GM19239 (cell line): ENCODE measurements at regions not wholly inside any gene's neighbourhood (a gene's known extent, or its start where the extent isn't known, plus 50 kb on each side); places are given as distances from the start of the nearest gene placed in this dataset.
"Not testable (repeated sequence)": the region's sequence is repeated elsewhere in the genome, so short reads cannot be mapped to it uniquely, and the experiment has no call there.

ENCODE experiments used
- DNase-seq: peaks from one replicate; pipeline ENCODE4 v3.0.0; 2011; ENCODE audit warnings: low spot score; ENCODE audit not compliant: insufficient read length
- FAIRE-seq: peaks from 2 replicates; lab custom pipeline; 2011; peaks lifted over from hg19 to GRCh38; lab: Jason Lieb, UNC

DNA sequence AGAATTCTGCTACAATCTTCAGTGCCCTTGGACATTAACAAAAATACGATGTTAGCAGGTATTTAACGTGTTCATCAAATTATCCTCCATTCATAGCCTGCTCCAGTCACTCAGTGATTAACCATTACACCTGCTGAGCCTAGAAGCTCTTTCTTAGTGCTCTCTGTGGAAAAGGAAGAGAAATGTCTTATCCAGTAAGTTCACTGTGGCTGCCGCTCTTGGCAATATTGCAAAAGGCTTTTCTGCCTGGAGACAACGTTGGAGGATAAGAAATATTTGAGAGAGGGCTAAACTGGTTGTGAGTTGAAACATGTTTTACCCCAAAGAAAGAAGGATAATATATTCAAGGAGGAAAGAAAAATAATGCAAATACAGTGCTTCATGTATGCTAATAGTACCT lies 217.4 kb upstream of the HSF2 start:
- FAIRE-seq = no peak

DNA sequence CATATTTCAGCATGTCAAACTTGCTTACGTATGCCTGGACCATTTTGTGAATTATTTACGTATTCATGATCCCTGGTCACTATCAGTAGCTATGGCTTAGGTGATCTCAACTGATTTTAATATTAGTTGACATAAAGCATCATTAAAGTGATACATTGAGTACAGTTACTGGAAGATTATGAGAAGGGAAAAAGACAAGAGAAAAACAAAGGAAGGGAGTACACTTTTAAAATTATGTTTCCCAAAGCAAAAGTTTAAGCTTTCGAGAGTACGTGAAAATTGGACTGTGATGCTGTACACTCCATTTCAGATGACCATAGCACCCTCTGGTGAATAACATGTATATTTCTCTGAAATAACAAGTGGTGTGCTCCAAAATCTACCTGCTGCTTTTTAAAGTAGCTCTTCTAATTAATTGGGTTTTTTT lies 215.0 kb upstream of the HSF2 start:
- FAIRE-seq (no peak), DNase-seq (no peak)

More for the DNA sequence above, 217.4 kb upstream of the HSF2 start:
- DNase-seq = no peak

DNA sequence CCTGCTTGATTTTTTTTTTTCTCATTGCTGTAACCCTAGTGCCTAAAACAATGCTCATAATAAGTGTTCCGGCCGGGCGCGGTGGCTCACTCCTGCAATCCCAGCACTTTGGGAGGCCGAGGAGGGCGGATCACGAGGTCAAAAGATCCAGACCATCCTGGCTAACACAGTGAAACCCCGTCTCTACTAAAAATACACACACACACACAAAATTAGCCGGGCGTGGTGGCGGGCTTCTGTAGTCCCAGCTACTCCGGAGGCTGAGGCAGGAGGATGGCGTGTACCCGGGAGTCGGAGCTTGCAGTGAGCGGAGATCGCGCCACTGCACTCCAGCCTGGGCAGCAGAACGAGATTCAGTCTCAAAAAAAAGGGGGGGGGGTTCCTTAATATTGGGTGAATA lies 214.0 kb upstream of the HSF2 start:
- DNase-seq, FAIRE-seq: not testable (repeated sequence)

DNA sequence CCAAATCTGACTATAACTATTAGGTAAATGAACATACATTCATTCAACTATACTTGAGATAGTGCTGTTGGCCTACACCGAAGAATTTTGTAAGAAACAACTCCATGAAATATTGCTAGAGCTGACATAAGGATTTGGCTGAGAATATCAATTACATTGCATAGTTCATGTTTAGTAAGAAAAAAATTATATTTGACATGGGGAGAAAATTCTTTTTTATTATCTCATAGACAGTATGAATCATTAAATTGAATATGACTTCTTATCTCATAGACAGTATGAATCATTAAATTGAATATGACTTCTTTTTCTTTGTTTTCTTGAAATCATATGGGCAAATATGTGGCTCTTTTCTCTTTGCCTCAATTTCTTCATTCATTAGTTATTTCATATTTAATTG lies 212.3 kb upstream of the HSF2 start:
- DNase-seq (no peak), FAIRE-seq (no peak)

DNA sequence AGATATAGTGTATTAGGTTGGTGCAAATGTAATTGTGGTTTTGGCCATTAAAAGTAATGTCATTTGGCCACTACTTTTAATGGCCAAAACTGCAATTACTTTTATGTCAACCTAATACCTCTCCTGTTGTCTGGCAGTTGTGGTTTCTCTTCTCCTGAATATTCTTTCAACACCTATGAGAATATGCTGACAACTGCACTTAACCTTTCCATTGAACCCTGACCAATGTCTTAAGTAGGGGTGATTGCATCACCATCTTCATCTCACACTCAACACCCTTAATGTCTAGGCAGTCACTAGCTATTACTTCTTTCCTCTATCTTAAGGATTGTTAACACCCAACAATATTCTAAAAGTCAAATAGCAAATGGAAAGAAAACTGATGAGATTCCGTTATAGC lies 200.5 kb upstream of the HSF2 start:
- DNase-seq (no peak), FAIRE-seq (no peak)

DNA sequence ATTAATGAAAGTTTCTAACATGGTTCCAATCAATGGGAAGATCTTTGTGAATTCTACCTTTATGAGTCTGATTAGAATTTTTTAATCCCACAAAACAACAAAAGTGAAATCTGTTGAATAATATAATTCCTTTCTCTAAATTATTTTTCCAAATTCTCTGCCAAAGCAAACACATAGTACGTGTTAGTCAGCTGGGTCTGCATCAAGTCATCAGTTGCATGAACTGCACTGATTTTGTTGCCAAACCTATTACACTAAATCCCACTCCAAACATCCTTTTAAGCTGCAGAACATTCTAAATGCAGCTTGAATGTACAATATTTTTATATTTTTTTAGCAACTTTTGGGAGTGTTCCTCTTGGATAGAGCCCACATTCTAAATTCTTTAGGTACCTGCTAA lies 199.0 kb upstream of the HSF2 start:
- FAIRE-seq (no peak), DNase-seq (no peak)

DNA sequence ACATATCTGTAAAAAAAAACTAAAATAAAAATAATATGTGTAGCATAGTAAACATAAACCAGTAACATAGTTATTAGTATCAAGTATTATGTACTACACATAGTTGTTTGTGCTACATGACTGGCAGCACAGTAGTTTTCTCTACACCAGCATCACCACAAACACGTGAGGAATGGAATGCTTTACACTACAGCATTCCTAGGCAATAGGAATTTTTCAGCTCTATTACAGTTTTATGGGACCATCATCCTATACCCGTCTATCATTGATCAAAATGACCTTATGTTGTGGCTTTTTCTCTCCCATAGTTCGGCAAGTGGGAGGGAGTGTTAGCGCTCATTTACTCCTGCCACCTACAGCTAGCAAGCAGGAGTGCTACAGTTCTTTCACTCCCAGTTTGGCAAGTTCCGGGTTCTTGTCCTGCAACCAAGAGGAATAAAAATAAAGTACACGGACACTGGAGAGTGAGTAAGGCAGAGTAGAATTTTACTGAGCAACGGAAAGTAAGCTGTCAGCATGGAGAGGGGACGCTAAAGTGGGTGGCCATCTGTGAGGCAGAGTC lies 196.8 kb upstream of the HSF2 start:
- FAIRE-seq = no peak
- DNase-seq = no peak

DNA sequence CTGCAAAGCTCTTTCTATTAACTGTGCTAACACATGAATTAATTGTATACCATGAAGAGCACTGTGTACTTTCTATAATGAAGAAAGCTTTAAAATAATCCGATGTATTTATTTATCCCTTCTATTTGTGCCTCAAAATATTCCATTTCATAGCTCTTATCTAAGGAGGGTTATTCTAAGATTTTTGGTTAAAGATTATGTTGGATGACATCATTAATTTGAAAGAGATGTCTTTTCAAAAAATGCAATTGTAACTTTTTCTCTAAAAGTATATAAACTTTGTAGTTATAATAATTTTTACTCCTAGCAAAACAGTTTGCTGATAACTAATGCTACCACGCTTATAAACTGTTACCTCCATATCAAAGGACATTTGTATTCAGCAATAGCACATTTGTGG lies 192.4 kb upstream of the HSF2 start:
- DNase-seq (no peak), FAIRE-seq (no peak)

DNA sequence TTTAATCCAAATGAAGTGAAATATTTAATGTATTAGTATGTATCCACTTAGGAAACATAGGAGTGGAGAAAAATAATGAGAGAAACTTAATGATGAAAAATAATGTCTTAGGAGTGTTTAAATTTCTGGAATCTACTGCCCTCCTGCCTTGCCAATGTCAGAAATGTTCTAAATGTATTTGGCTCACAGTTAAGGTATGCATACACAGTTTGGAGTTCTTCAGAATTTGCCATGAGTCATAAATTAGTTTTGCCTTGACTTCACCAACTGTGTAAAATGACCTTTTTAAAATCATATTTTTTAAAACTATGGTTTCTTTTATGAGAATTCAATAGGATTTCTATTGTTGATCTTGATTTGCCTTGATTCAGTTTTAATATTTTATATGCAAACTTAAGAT lies 191.7 kb upstream of the HSF2 start:
- DNase-seq (no peak), FAIRE-seq (no peak)

DNA sequence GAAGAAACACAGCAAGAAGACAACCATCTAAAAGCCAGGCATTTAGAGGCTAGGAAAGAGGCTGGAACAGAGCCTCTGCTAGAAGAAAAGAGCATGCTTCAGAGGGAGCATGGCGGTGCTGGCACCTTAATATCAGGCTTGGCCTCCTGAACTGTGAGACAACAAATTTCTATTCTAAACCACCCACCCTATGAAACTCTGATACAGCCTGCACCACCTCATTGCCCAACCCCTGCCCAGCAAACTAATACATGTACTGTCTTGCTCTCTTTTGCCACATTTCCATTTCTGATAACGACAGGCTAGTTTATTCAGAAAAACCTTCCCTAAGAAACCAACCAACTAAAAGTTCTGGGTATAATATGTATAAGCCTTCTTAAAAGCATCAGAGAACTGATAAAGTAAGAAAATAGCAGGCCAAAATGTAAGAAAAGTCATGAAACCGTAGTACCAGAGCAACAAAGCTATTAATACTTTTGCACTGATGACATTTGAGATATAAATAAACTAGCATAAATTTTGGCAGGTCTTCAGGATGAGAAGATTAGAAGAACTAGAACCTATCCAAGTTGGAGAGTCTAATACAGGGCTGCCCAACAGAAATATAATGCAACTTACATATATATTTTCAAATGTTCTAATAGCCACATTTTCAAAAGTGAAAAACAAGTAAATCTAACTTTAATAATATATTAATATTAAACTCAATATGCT lies 184.7 kb upstream of the HSF2 start:
- DNase-seq (no peak), FAIRE-seq (no peak)

DNA sequence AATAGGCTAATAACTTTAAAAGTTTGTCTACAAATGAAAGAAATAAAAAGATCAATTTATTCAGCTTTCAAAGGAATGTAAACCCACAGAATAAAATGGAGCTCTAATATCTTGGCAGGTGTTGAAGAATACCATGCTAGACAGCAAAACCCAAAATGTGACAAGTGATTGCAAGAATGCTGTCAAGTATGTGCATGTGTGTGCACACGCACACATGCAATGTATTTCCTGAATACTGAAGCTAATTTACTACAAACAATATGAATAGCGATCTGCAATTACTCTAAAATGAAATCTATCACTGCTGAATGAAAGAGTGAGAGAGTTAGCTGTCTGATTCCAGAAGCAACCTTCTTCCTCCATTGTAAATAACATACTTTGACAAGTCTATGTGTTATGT lies 179.2 kb upstream of the HSF2 start:
- FAIRE-seq (no peak), DNase-seq (no peak)

DNA sequence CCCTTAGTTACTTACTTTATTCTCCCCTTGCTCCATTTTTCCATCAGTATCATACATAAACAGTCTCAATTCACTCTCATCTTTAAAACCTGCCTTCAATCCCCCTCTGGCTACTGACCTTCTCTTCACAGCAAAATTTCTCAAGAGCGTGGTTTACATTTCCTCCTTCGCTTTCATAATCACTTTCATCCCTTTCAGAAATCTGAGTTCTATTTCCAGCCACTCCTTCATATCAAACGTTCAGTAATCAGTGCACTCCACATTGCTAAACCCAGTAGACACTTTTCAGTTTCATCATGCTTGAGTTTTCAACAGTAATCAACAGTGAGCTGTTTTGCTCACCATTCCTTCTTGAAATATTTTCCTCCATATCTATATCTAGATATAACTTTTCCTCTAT lies 176.7 kb upstream of the HSF2 start:
- DNase-seq = no peak
- no peak for FAIRE-seq

DNA sequence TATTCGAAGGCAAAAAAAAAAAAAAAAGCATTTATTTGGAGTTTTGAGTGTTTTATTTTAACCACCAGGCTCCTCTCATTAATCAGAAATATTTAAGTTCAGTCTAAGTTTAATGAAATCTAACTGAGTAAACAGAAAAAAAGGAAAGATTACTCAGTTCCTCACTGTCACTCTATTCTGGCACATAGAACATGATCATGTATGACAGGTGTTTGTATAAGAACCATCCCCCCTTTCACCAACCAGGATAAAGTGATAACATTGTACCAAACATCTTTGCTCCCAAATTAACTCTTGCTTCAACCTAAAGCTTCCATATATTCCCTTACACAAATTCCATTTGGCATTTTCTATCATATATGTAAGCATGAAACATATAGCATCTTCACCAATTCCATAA lies 176.2 kb upstream of the HSF2 start:
- FAIRE-seq (no peak), DNase-seq (no peak)

DNA sequence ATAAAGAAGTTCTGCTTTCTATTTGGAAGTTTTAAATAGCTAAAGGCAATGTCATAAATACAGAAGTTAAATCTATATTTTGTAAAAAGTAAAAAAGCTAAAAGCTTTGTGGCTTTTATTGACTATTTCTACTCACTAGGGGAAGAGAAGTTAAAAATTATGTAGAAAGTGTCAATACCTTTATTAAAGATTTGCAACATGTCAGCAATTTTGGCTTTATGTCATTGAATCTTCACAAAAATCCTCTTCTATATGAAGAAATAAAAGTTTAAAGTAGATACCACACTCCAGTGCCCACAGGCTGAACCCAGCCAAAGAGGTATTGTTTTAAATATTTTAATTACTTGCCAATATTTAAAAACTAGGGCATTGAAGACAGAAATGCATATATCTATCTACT lies 160.6 kb upstream of the HSF2 start:
- DNase-seq (no peak), FAIRE-seq (no peak)

DNA sequence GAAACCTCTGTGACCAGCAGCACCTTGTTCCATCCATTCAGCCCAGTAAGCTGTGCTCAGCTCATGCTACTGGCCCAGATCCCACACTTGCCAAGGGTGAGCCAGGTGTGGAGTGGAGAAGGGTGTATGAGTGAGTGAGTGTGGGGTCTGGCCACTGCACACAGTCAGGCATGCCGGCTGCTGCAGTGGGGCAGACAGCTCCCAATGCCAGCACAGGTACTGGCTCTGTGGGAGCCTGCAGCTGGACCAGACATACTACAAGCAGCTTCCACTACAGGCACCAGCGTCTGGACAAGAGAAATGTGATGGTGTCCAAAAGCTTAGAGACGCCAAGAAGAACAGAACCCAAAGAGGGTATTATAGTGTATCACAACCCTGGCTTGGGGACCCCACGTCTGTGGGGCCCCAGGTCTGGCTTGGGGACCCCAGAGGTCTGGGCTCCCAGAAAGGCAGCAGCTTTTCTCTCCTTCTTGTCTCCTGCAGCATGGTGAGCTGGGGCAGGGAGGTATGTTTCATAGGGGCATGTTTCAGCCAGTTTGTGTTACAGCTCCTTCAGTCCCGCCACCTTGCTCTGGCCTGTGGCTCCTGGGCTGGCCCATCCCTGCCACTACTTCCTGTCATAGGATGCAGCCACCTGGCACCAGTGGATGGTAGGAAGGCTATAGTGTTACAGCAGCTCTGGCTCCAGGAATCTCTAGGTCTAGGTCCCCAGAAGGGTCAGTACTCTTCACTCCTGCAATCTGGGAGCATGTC lies 152.4 kb upstream of the HSF2 start:
- no peak for FAIRE-seq
- no peak for DNase-seq

DNA sequence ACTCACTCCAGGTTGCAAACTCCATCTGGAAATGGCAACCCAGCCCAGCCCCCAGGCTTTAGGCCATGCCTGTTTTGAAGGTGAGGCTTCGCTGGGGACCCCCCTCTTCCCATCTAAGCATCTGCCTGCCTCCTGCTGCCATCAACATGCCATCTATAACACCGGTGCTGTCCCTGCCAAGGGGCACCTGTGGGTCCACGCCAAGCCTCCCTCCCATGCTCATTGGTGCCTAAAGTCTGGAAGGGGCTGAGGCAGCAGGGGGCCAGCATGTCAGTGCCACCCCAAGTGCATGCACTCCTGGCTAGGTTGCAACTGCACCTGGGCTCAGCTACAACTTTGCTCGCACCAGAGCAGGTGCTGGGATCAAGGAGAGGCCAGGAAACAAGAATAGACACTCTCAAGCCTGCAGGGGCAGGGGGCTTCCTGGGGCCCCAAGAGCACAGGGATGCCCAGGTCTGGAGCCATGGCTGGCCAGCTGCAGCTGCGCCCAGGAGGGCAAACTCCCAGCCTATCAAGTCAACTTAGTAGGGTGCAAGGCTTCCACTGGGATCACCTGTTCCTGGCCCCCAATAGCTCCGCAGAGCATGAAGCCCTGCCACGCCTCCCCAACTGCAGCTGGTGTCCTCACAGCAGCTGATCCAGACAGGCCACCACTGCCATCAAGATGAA lies 151.3 kb upstream of the HSF2 start:
- FAIRE-seq = no peak
- no peak for DNase-seq

DNA sequence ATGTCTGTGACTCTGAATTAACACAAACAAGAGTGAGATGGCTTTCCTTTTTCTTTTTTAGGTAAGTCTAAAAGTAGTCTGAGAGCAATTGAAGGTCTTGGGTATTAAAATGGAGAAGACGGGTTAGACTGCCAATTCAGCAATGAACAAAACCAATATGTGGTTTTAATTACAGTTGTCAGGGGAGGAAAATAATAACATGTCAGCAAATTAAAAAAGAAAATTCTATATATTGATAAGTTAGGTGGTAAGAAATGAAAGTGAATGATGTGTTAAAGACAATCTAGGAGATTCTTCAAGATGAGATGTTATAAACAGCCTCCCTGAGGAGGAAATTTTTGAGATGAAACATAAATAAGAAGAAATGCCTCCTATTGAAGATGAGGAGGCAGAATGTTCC lies 150.6 kb upstream of the HSF2 start:
- no peak for FAIRE-seq

DNA sequence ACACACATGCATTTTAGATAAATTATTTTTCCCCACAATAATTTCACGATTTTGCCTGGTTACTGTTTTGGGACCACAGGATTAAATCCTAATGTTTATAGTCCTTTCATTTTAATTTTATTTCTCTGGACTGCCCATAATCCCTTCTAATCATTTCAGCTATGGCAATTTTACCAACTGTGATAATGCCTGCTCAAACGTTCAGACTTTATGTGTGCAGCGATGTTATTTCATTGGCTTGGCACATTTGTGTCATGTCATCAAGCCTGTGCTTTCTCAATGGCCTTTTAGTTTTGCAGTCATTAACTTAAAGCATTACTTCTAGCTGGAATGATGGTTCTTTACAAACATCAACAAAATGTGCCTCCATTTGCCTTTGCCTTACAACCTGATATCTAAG lies 140.6 kb upstream of the HSF2 start:
- FAIRE-seq (no peak), DNase-seq (no peak)

More for the DNA sequence above, 150.6 kb upstream of the HSF2 start:
- no peak for DNase-seq

DNA sequence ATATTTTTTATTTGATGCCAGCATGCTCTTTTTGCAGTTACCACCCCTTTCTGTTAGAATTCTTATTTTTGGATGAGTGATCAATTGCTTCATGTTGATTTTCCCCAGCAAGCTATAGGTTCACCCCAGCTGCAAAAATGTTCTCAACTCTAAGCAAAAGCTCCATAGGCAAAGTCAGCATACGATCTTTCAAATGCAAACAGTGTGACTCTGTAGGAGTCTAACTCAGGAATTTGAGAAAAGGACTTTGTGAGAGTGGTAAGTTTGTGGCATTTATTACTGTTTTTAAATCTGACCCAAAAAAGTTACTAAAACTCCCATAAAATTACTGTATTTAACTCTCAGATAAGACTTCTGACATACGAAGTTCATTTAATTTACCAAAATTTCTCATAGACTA lies 134.9 kb upstream of the HSF2 start:
- FAIRE-seq = no peak
- no peak for DNase-seq

DNA sequence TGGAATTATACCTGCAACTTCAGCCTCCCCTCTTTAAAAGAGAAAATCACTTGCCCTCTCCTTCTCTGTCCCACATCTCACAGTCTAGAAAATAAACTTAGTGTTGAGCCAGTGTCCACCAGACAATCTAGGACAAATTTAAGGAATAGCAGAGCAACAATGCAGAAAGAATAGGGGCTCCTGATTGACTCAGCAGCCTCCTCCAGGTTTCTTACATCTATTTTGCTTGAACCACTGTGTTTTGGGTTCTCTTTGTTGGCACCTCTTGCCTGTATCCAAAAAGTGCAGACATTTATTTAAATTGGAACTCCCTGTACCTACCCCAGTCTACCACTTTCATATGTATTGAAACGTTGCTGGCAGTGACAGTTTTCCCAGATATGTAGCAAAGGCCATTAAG lies 133.7 kb upstream of the HSF2 start:
- FAIRE-seq (no peak), DNase-seq (no peak)

DNA sequence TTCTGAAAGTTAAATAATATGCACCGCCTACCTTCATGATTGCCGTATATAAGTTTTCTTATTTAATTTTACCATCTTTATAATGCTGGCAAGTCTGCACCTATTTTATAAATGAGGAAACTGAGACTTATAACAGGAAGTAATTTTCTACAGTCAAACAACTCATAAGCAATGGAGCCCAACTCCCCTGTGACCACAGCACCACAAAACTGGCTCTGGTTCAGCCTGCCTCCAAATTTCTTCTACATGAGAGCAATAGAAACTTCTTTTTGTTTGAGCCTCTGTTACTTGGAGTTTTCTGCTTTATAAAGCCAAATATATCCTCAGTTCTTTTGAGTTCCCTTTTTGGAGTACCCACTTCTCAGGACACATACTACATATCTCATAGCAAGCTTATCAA lies 131.1 kb upstream of the HSF2 start:
- DNase-seq = no peak
- FAIRE-seq = no peak
